ENCODE measurements at regions not wholly inside any gene's neighbourhood (a gene's known extent, or its start where the extent isn't known, plus 50 kb on each side); places are given as distances from the start of the nearest gene placed in this dataset.
"Not testable (repeated sequence)": the region's sequence is repeated elsewhere in the genome, so short reads cannot be mapped to it uniquely, and the experiment has no call there.

GRCh38 chr5:21603796-21604195 is 1249.3 kb downstream of the CDH12 start:
- no peaks in the 10 kb centered on the region for H3K36me3 ChIP-seq (ENCODE audit: control insufficient read depth, insufficient read depth, low read length)
- H3K9ac ChIP-seq (ENCODE audit: low read depth, low read length), result no peak overlapping the region
- H3K4me3 ChIP-seq (ENCODE audit: low read depth, low read length), result no peak overlapping the region
- no peaks in the 10 kb centered on the region for H3K27me3 ChIP-seq (ENCODE audit: control insufficient read depth, insufficient read depth, low read length)
- H3K9me3 ChIP-seq (ENCODE audit: control insufficient read depth, insufficient read depth, low read length), result no peaks in the 10 kb centered on the region
- no peaks in the 10 kb centered on the region for H3K4me1 ChIP-seq (ENCODE audit: control insufficient read depth, insufficient read depth, low read length)

- no peak overlapping the region for H3K9ac ChIP-seq (ENCODE audit: low read depth, low read length)
- no peaks in the 10 kb centered on the region for H3K36me3 ChIP-seq (ENCODE audit: control insufficient read depth, insufficient read depth, low read length)
- H3K9me3 ChIP-seq (ENCODE audit: control insufficient read depth, insufficient read depth, low read length), result no peaks in the 10 kb centered on the region
- no peaks in the 10 kb centered on the region for H3K4me1 ChIP-seq (ENCODE audit: control insufficient read depth, insufficient read depth, low read length)
- no peaks in the 10 kb centered on the region for H3K27me3 ChIP-seq (ENCODE audit: control insufficient read depth, insufficient read depth, low read length)
- no peak overlapping the region for H3K4me3 ChIP-seq (ENCODE audit: low read depth, low read length)
Measured at GRCh38 chr5:21594566-21594965, 1258.6 kb downstream of the CDH12 start.

GRCh38 chr5:21593261-21593660 is 1259.9 kb downstream of the CDH12 start:
- H3K9me3 ChIP-seq (ENCODE audit: control insufficient read depth, insufficient read depth, low read length), result no peaks in the 10 kb centered on the region
- H3K36me3 ChIP-seq (ENCODE audit: control insufficient read depth, insufficient read depth, low read length), result no peaks in the 10 kb centered on the region
- H3K27me3 ChIP-seq (ENCODE audit: control insufficient read depth, insufficient read depth, low read length), result no peaks in the 10 kb centered on the region
- H3K4me1 ChIP-seq (ENCODE audit: control insufficient read depth, insufficient read depth, low read length), result no peaks in the 10 kb centered on the region
- no peak overlapping the region for H3K4me3 ChIP-seq (ENCODE audit: low read depth, low read length)
- no peak overlapping the region for H3K9ac ChIP-seq (ENCODE audit: low read depth, low read length)

GRCh38 chr5:21581508-21581907 is 1271.6 kb downstream of the CDH12 start:
- no peaks in the 10 kb centered on the region for H3K27me3 ChIP-seq (ENCODE audit: control insufficient read depth, insufficient read depth, low read length)
- H3K9ac ChIP-seq (ENCODE audit: low read depth, low read length), result no peak overlapping the region
- no peaks in the 10 kb centered on the region for H3K9me3 ChIP-seq (ENCODE audit: control insufficient read depth, insufficient read depth, low read length)
- H3K36me3 ChIP-seq (ENCODE audit: control insufficient read depth, insufficient read depth, low read length), result no peaks in the 10 kb centered on the region
- no peak overlapping the region for H3K4me3 ChIP-seq (ENCODE audit: low read depth, low read length)
- H3K4me1 ChIP-seq (ENCODE audit: control insufficient read depth, insufficient read depth, low read length), result no peaks in the 10 kb centered on the region

- Histone ChIP-seq H3K27me3 (ENCODE audit: control insufficient read depth, insufficient read depth, low read length) (no peaks in the 10 kb centered on the region), H3K4me1 (ENCODE audit: control insufficient read depth, insufficient read depth, low read length) (no peaks in the 10 kb centered on the region), H3K9me3 (ENCODE audit: control insufficient read depth, insufficient read depth, low read length) (no peaks in the 10 kb centered on the region), H3K36me3 (ENCODE audit: control insufficient read depth, insufficient read depth, low read length) (no peaks in the 10 kb centered on the region), H3K4me3 (ENCODE audit: low read depth, low read length) (no peak overlapping the region), H3K9ac (ENCODE audit: low read depth, low read length) (no peak overlapping the region)
Measured at GRCh38 chr5:21574961-21575360, 1278.2 kb downstream of the CDH12 start.

- Histone ChIP-seq H3K9ac (ENCODE audit: low read depth, low read length) (no peak overlapping the region), H3K4me3 (ENCODE audit: low read depth, low read length) (no peak overlapping the region), H3K36me3 (ENCODE audit: control insufficient read depth, insufficient read depth, low read length) (no peaks in the 10 kb centered on the region)
Measured at GRCh38 chr5:21574438-21574837, 1278.7 kb downstream of the CDH12 start.

GRCh38 chr5:21573416-21574314 is 1279.5 kb downstream of the CDH12 start:
- H3K4me3 ChIP-seq (ENCODE audit: low read depth, low read length), result no peak overlapping the region
- no peaks in the 10 kb centered on the region for H3K27me3 ChIP-seq (ENCODE audit: control insufficient read depth, insufficient read depth, low read length)
- no peaks in the 10 kb centered on the region for H3K9me3 ChIP-seq (ENCODE audit: control insufficient read depth, insufficient read depth, low read length)
- H3K36me3 ChIP-seq (ENCODE audit: control insufficient read depth, insufficient read depth, low read length), result no peaks in the 10 kb centered on the region
- no peak overlapping the region for H3K9ac ChIP-seq (ENCODE audit: low read depth, low read length)
- H3K4me1 ChIP-seq (ENCODE audit: control insufficient read depth, insufficient read depth, low read length), result no peaks in the 10 kb centered on the region

More at GRCh38 chr5:21574438-21574837, 1278.7 kb downstream of the CDH12 start:
- Histone ChIP-seq H3K9me3 (ENCODE audit: control insufficient read depth, insufficient read depth, low read length) (no peaks in the 10 kb centered on the region), H3K27me3 (ENCODE audit: control insufficient read depth, insufficient read depth, low read length) (no peaks in the 10 kb centered on the region), H3K4me1 (ENCODE audit: control insufficient read depth, insufficient read depth, low read length) (no peaks in the 10 kb centered on the region)

- H3K36me3 ChIP-seq (ENCODE audit: control insufficient read depth, insufficient read depth, low read length); H3K27me3 ChIP-seq (ENCODE audit: control insufficient read depth, insufficient read depth, low read length); H3K4me1 ChIP-seq (ENCODE audit: control insufficient read depth, insufficient read depth, low read length); H3K9me3 ChIP-seq (ENCODE audit: control insufficient read depth, insufficient read depth, low read length); H3K4me3 ChIP-seq (ENCODE audit: low read depth, low read length); H3K9ac ChIP-seq (ENCODE audit: low read depth, low read length): not testable (repeated sequence)
Measured at GRCh38 chr5:21571196-21571595, 1281.9 kb downstream of the CDH12 start.

GRCh38 chr5:21559109-21559508 is 1294.0 kb downstream of the CDH12 start:
- H3K9me3 ChIP-seq (ENCODE audit: control insufficient read depth, insufficient read depth, low read length); H3K4me1 ChIP-seq (ENCODE audit: control insufficient read depth, insufficient read depth, low read length); H3K36me3 ChIP-seq (ENCODE audit: control insufficient read depth, insufficient read depth, low read length); H3K9ac ChIP-seq (ENCODE audit: low read depth, low read length); H3K27me3 ChIP-seq (ENCODE audit: control insufficient read depth, insufficient read depth, low read length); H3K4me3 ChIP-seq (ENCODE audit: low read depth, low read length): not testable (repeated sequence)

- not testable (repeated sequence) for H3K9ac ChIP-seq (ENCODE audit: low read depth, low read length); H3K9me3 ChIP-seq (ENCODE audit: control insufficient read depth, insufficient read depth, low read length)
Measured at GRCh38 chr5:21552263-21552662, 1300.9 kb downstream of the CDH12 start.

GRCh38 chr5:21550916-21551315 is 1302.2 kb downstream of the CDH12 start:
- H3K4me3 ChIP-seq (ENCODE audit: low read depth, low read length); H3K4me1 ChIP-seq (ENCODE audit: control insufficient read depth, insufficient read depth, low read length); H3K27me3 ChIP-seq (ENCODE audit: control insufficient read depth, insufficient read depth, low read length); H3K9ac ChIP-seq (ENCODE audit: low read depth, low read length); H3K36me3 ChIP-seq (ENCODE audit: control insufficient read depth, insufficient read depth, low read length); H3K9me3 ChIP-seq (ENCODE audit: control insufficient read depth, insufficient read depth, low read length): not testable (repeated sequence)

More at GRCh38 chr5:21552263-21552662, 1300.9 kb downstream of the CDH12 start:
- H3K27me3 ChIP-seq (ENCODE audit: control insufficient read depth, insufficient read depth, low read length); H3K36me3 ChIP-seq (ENCODE audit: control insufficient read depth, insufficient read depth, low read length); H3K4me3 ChIP-seq (ENCODE audit: low read depth, low read length); H3K4me1 ChIP-seq (ENCODE audit: control insufficient read depth, insufficient read depth, low read length): not testable (repeated sequence)

- H3K4me3 ChIP-seq (ENCODE audit: low read depth, low read length); H3K36me3 ChIP-seq (ENCODE audit: control insufficient read depth, insufficient read depth, low read length); H3K9me3 ChIP-seq (ENCODE audit: control insufficient read depth, insufficient read depth, low read length); H3K9ac ChIP-seq (ENCODE audit: low read depth, low read length); H3K27me3 ChIP-seq (ENCODE audit: control insufficient read depth, insufficient read depth, low read length); H3K4me1 ChIP-seq (ENCODE audit: control insufficient read depth, insufficient read depth, low read length): not testable (repeated sequence)
Measured at GRCh38 chr5:21547656-21548055, 1305.5 kb downstream of the CDH12 start.

Data from iPS-15b (cell line).